HepG2 (cell line): ENCODE measurements at regions not wholly inside any gene's neighbourhood (a gene's known extent, or its start where the extent isn't known, plus 50 kb on each side); places are given as distances from the start of the nearest gene placed in this dataset.

ENCODE experiments used
- ATAC-seq: fragments of 200-7000 bp; cut with Tn5 transposase; 3 replicates; pipeline ENCODE4 v1.9.1; 2020; ENCODE audit warnings: mild to moderate bottlenecking, moderate library complexity
- BruUV-seq: library from RNA; stranded (reverse); fragments of 400-500 nt; replicated peaks from 2 replicates; lab custom pipeline; 2021; lab: Mats Ljungman, UMichigan
- CTCF ChIA-PET: fragments of 300-600 bp; formaldehyde crosslinking; extraction: SDS; loops from one replicate; lab custom pipeline; 2021; ENCODE audit warnings: low total read pairs, inconsistent platforms, low intra/inter-chr PET ratio; lab: Yijun Ruan, JAX
- POLR2A ChIA-PET: fragments of 350-600 bp; sonication (Branson Sonifier 250); formaldehyde crosslinking; loops from one replicate; lab custom pipeline; 2020; ENCODE audit warnings: antibody characterized with exemption, inconsistent platforms; lab: Yijun Ruan, JAX
- DNase-seq: peaks from one replicate; pipeline ENCODE4 v3.0.0-alpha.2; 2015; ENCODE audit warnings: low spot score
- FAIRE-seq: peaks from 3 replicates; lab custom pipeline; 2011; peaks lifted over from hg19 to GRCh38; lab: Jason Lieb, UNC
- H2AFZ ChIP-seq: one replicate; pipeline ENCODE4 v1.6.1; 2011; ENCODE audit warnings: low read length, inconsistent platforms
- H3K27ac ChIP-seq: fragments of 300-600 bp; 3 replicates; pipeline ENCODE4 v1.8.0; 2011; ENCODE audit warnings: mixed run types, mild to moderate bottlenecking, mixed read lengths, low read length, inconsistent platforms; ENCODE audit not compliant: insufficient read depth; ENCODE audit errors: extremely low read length
- H3K27me3 ChIP-seq, 2 experiments: fragments of 200-600 bp in 1 of 2; 2 replicates in 1 of 2; 3 replicates in 1 of 2; pipeline versions ENCODE4 v1.6.0 to v1.8.0; 2011; ENCODE audit warnings: low read length in 2 of 2, mild to moderate bottlenecking in 2 of 2, moderate library complexity in 2 of 2, inconsistent platforms in 1 of 2; ENCODE audit not compliant: insufficient read depth in 2 of 2, control insufficient read depth in 1 of 2
- H3K36me3 ChIP-seq, 2 experiments: fragments of 200-600 bp in 1 of 2; replicated peaks in 1 of 2; 2 replicates in 1 of 2; 3 replicates in 1 of 2; pipeline versions ENCODE4 v1.5.1 to v1.8.0; 2011; ENCODE audit warnings: low read length in 2 of 2, inconsistent platforms in 1 of 2; ENCODE audit not compliant: insufficient read depth in 2 of 2, control insufficient read depth in 1 of 2
- H3K4me1 ChIP-seq: 2 replicates; pipeline ENCODE4 v1.5.1; 2012; ENCODE audit warnings: low read length, inconsistent platforms; ENCODE audit not compliant: insufficient read depth
- H3K4me2 ChIP-seq: 2 replicates; pipeline ENCODE4 v1.6.0; 2011; ENCODE audit warnings: low read depth, low read length, inconsistent platforms
- H3K4me3 ChIP-seq, 3 experiments: fragments of 200-600 bp in 1 of 3; sonication (generic), shearing (Covaris generic) in 1 of 3; replicated peaks in 1 of 3; 2 replicates each; pipeline ENCODE4 v1.5.1; 2011 to 2016; ENCODE audit warnings: low read length in 3 of 3, inconsistent platforms in 2 of 3, low read depth in 2 of 3, mild to moderate bottlenecking in 2 of 3, control low read depth in 1 of 3, mixed read lengths in 1 of 3; ENCODE audit not compliant: insufficient read depth in 1 of 3
- H3K79me2 ChIP-seq: one replicate; pipeline ENCODE4 v1.6.1; 2011; ENCODE audit warnings: low read length, inconsistent platforms; ENCODE audit not compliant: insufficient read depth
- H3K9ac ChIP-seq: 2 replicates; pipeline ENCODE4 v1.6.0; 2011; ENCODE audit warnings: mild to moderate bottlenecking, low read depth, low read length, inconsistent platforms; ENCODE audit not compliant: insufficient read depth
- H3K9me3 ChIP-seq: 2 replicates; pipeline ENCODE4 v1.5.1; 2012; ENCODE audit warnings: mild to moderate bottlenecking, low read length
- H4K20me1 ChIP-seq: 2 replicates; pipeline ENCODE4 v1.6.0; 2011; ENCODE audit warnings: inconsistent platforms, mild to moderate bottlenecking, low read length, moderate library complexity; ENCODE audit not compliant: insufficient read depth
- HBP1 ChIP-seq: IDR thresholded peaks from 2 replicates; pipeline ENCODE4 v1.6.1; 2016; ENCODE audit warnings: low read depth, control low read depth
- WGBS: methylation state at CpG from one replicate; pipeline ENCODE4 v1.1.6; 2017; ENCODE audit warnings: low lambda C conversion rate; 5-methylcytosine and 5-hydroxymethylcytosine counted together
- in situ Hi-C: cut with HindIII; loops from 2 replicates; pipeline ENCODE4 v1.10.0; 2017; ENCODE audit warnings: low pct_unique_long_range_greater_than_20kb; ENCODE audit not compliant: extremely low pct_ligation_motif_present
- intact Hi-C: fragments of 100-400 bp; cut with micrococcal nuclease; formaldehyde crosslinking; loops from one replicate; pipeline ENCODE4 v1.10.0; 2022; ENCODE audit not compliant: unreplicated experiment
- TF ChIP-seq, protein P1 (sequence below): sonication (generic); formaldehyde crosslinking; IDR thresholded peaks from 2 replicates; pipeline ENCODE4 v1.5.0; 2020; ENCODE audit warnings: missing genetic modification reagents

GRCh38 chr6:159535656-159536350, 157.2 kb downstream of the SOD2 start:
- TF ChIP-seq, protein P1, sequence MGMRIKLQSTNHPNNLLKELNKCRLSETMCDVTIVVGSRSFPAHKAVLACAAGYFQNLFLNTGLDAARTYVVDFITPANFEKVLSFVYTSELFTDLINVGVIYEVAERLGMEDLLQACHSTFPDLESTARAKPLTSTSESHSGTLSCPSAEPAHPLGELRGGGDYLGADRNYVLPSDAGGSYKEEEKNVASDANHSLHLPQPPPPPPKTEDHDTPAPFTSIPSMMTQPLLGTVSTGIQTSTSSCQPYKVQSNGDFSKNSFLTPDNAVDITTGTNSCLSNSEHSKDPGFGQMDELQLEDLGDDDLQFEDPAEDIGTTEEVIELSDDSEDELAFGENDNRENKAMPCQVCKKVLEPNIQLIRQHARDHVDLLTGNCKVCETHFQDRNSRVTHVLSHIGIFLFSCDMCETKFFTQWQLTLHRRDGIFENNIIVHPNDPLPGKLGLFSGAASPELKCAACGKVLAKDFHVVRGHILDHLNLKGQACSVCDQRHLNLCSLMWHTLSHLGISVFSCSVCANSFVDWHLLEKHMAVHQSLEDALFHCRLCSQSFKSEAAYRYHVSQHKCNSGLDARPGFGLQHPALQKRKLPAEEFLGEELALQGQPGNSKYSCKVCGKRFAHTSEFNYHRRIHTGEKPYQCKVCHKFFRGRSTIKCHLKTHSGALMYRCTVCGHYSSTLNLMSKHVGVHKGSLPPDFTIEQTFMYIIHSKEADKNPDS (CRISPR knock-in tag), result no peak
- Histone ChIP-seq H3K36me3 (no peaks in the 10 kb centered on the region), H3K4me1 (no peaks in the 10 kb centered on the region), H3K9ac (no peak overlapping the region), H3K27me3 (peaks cover 4 to 39% of the 10 kb centered on the region in 2 experiments; a peak in 4 of 5 replicates), H3K27ac (no peak overlapping the region), H3K4me2 (no peak overlapping the region), H4K20me1 (no peaks in the 10 kb centered on the region), H2AFZ (no peak overlapping the region), H3K4me3 (no peak overlapping the region), H3K9me3 (no peaks in the 10 kb centered on the region), H3K79me2 (no peaks in the 10 kb centered on the region)
- ATAC-seq (no peak), FAIRE-seq (no peak), DNase-seq (no peak)
- POLR2A ChIA-PET, result no interaction called here
- WGBS, result 7% methylated on average over 9 of the region's 9 CpGs
- CTCF ChIA-PET, result no interaction called here
- no TSS peak for BruUV-seq
- intact Hi-C loops (no loop called here), in situ Hi-C loops (no loop called here)

DNA sequence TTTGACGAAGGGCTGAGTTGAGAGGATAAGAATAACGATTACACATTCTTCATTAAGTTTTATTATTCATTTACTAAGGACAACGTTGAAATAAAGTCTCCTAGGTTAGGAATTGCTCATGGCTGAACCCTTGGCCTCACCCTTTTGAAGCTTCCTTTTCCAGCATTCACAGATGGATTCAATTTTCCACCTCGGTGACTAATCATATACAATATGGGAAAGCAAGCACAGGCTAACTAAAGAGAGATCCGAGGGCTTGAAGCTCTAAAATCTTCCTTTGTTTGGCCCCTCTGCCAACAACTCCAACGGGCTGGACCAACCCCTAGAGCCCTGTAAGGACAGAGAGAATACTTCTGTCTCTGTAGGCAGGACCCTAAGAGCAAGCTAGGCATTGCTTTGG, 159.5 kb downstream of the SOD2 start:
- H3K9ac ChIP-seq, result no peak overlapping the region
- WGBS, result 2% methylated on average over 6 of the region's 6 CpGs
- no peak overlapping the region for H3K4me3 ChIP-seq
- no peak overlapping the region for H2AFZ ChIP-seq
- H3K4me2 ChIP-seq, result no peak overlapping the region
- no TSS peak for BruUV-seq
- POLR2A ChIA-PET, result no interaction called here
- H3K36me3 ChIP-seq, result no peaks in the 10 kb centered on the region
- intact Hi-C loops (no loop called here), in situ Hi-C loops (no loop called here)
- FAIRE-seq (no peak), ATAC-seq (no peak), DNase-seq (no peak)
- peaks cover 4 to 47% of the 10 kb centered on the region in 2 experiments; a peak in 4 of 5 replicates for H3K27me3 ChIP-seq
- H3K9me3 ChIP-seq, result no peaks in the 10 kb centered on the region
- CTCF ChIA-PET, result no interaction called here
- no peak overlapping the region for H3K27ac ChIP-seq
- H4K20me1 ChIP-seq, result no peaks in the 10 kb centered on the region
- H3K4me1 ChIP-seq, result no peaks in the 10 kb centered on the region
- no peak for TF ChIP-seq HBP1 (CRISPR knock-in tag)
- no peaks in the 10 kb centered on the region for H3K79me2 ChIP-seq
